ENCODE measurements at regions not wholly inside any gene's neighbourhood (a gene's known extent, or its start where the extent isn't known, plus 50 kb on each side); places are given as distances from the start of the nearest gene placed in this dataset.

GRCh38 chr4:63563288-63564014 is 845.8 kb downstream of the TECRL start:
- no peaks in the 10 kb centered on the region for H3K4me1 ChIP-seq
- intact Hi-C loops (cut with DNase I), result no loop called here
- no peak overlapping the region for H3K27ac ChIP-seq
- no peaks in the 10 kb centered on the region for H3K36me3 ChIP-seq
- no peaks in the 10 kb centered on the region for H3K9me3 ChIP-seq
- no peak overlapping the region for H3K4me3 ChIP-seq
- no peaks in the 10 kb centered on the region for H3K27me3 ChIP-seq
- no peak for TF ChIP-seq POLR2AphosphoS5 (IDR thresholded peaks at IDR 0.05; ENCODE audit: insufficient read depth in 1 of 2, low read depth in 1 of 2)
- TF ChIP-seq CTCF (IDR thresholded peaks at IDR 0.05), result no peak
- no peak for TF ChIP-seq POLR2A (IDR thresholded peaks at IDR 0.05)
- DNase-seq (ENCODE audit: extremely low spot score in 2 of 2), result no peak

GRCh38 chr4:63558709-63559108 is 850.5 kb downstream of the TECRL start:
- Histone ChIP-seq H3K9me3 (no peaks in the 10 kb centered on the region), H3K27me3 (no peaks in the 10 kb centered on the region), H3K27ac (no peak overlapping the region), H3K4me1 (no peaks in the 10 kb centered on the region), H3K4me3 (no peak overlapping the region), H3K36me3 (no peaks in the 10 kb centered on the region)
- TF ChIP-seq POLR2A (IDR thresholded peaks at IDR 0.05) (no peak), POLR2AphosphoS5 (IDR thresholded peaks at IDR 0.05; ENCODE audit: insufficient read depth in 1 of 2, low read depth in 1 of 2) (no peak), CTCF (IDR thresholded peaks at IDR 0.05) (no peak)
- intact Hi-C loops (cut with DNase I), result no loop called here
- no peak for DNase-seq (ENCODE audit: extremely low spot score in 2 of 2)

- Histone ChIP-seq H3K4me3 (no peak overlapping the region), H3K9me3 (no peaks in the 10 kb centered on the region), H3K27ac (no peak overlapping the region), H3K4me1 (no peaks in the 10 kb centered on the region), H3K36me3 (no peaks in the 10 kb centered on the region), H3K27me3 (no peaks in the 10 kb centered on the region)
- no peak for DNase-seq (ENCODE audit: extremely low spot score in 2 of 2)
- TF ChIP-seq POLR2A (IDR thresholded peaks at IDR 0.05) (no peak), POLR2AphosphoS5 (IDR thresholded peaks at IDR 0.05; ENCODE audit: insufficient read depth in 1 of 2, low read depth in 1 of 2) (no peak), CTCF (IDR thresholded peaks at IDR 0.05) (no peak)
- intact Hi-C loops (cut with DNase I), result no loop called here
These were observed 852.9 kb downstream of the TECRL start for GRCh38 chr4:63556332-63556731.

- Histone ChIP-seq H3K36me3 (no peaks in the 10 kb centered on the region), H3K4me1 (no peaks in the 10 kb centered on the region), H3K27ac (no peak overlapping the region), H3K4me3 (no peak overlapping the region), H3K9me3 (no peaks in the 10 kb centered on the region), H3K27me3 (no peaks in the 10 kb centered on the region)
- no peak for DNase-seq (ENCODE audit: extremely low spot score in 2 of 2)
- intact Hi-C loops (cut with DNase I), result no loop called here
- TF ChIP-seq POLR2A (IDR thresholded peaks at IDR 0.05), result no peak
- TF ChIP-seq CTCF (IDR thresholded peaks at IDR 0.05), result no peak
- TF ChIP-seq POLR2AphosphoS5 (IDR thresholded peaks at IDR 0.05; ENCODE audit: insufficient read depth in 1 of 2, low read depth in 1 of 2), result no peak
These were observed 856.1 kb downstream of the TECRL start for GRCh38 chr4:63553123-63553522.

- Histone ChIP-seq H3K4me1 (no peaks in the 10 kb centered on the region), H3K9me3 (no peaks in the 10 kb centered on the region), H3K27ac (no peak overlapping the region), H3K4me3 (no peak overlapping the region), H3K36me3 (no peaks in the 10 kb centered on the region), H3K27me3 (no peaks in the 10 kb centered on the region)
- intact Hi-C loops (cut with DNase I), result no loop called here
- DNase-seq (ENCODE audit: extremely low spot score in 2 of 2), result no peak
- TF ChIP-seq POLR2A (IDR thresholded peaks at IDR 0.05) (no peak), POLR2AphosphoS5 (IDR thresholded peaks at IDR 0.05; ENCODE audit: insufficient read depth in 1 of 2, low read depth in 1 of 2) (no peak), CTCF (IDR thresholded peaks at IDR 0.05) (no peak)
These were observed 867.4 kb downstream of the TECRL start for GRCh38 chr4:63541828-63542227.
